Epithelial cell of prostate (primary cell): ENCODE measurements at regions not wholly inside any gene's neighbourhood (a gene's known extent, or its start where the extent isn't known, plus 50 kb on each side); places are given as distances from the start of the nearest gene placed in this dataset.
A peak's percentile ranks its signal among the peaks of the same experiment; 100 is the strongest.
"Not testable (repeated sequence)": the region's sequence is repeated elsewhere in the genome, so short reads cannot be mapped to it uniquely, and the experiment has no call there.

Source experiments
- DNase-seq: peaks from one replicate; pipeline ENCODE4 v3.0.0-alpha.2; 2011; ENCODE audit warnings: low read depth, low spot score
- H3K27ac ChIP-seq: fragments of 450-650 bp; 2 replicates; pipeline ENCODE4 v1.5.1; 2017; ENCODE audit warnings: mild to moderate bottlenecking

GRCh38 chr1:200258447-200259375 lies 151.1 kb downstream of the ZNF281 start:
- DNase-seq: no peak
- no peak overlapping the region for H3K27ac ChIP-seq

GRCh38 chr1:200257235-200257634 lies 152.6 kb downstream of the ZNF281 start:
- no peak for DNase-seq

DNA sequence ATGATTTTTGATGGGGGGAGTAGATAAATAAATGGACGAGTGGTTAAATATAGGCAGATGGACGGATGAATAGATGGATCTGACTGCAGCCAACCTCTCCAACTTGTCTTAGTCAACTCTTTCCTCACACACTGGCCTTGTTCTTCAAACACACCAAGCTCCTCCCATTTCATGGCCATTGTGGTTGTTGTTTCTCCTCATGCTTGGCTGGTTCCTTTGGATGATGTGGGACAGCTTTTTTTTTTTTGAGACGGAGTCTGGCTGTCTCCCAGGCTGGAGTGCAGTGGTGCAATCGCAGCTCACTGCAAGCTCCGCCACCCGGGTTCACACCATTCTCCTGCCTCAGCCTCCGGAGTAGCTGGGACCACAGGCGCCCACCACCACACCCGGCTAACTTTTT lies 155.2 kb downstream of the ZNF281 start:
- H3K27ac ChIP-seq, DNase-seq: not testable (repeated sequence)

More at GRCh38 chr1:200257235-200257634, 152.6 kb downstream of the ZNF281 start:
- no peak overlapping the region for H3K27ac ChIP-seq

- DNase-seq: no peak
- no peak overlapping the region for H3K27ac ChIP-seq
Observed at GRCh38 chr1:200253774-200254495, 155.9 kb downstream of the ZNF281 start.

- H3K27ac ChIP-seq: no peak overlapping the region
- DNase-seq: no peak
Observed at GRCh38 chr1:200252531-200252930, 157.3 kb downstream of the ZNF281 start.

DNA sequence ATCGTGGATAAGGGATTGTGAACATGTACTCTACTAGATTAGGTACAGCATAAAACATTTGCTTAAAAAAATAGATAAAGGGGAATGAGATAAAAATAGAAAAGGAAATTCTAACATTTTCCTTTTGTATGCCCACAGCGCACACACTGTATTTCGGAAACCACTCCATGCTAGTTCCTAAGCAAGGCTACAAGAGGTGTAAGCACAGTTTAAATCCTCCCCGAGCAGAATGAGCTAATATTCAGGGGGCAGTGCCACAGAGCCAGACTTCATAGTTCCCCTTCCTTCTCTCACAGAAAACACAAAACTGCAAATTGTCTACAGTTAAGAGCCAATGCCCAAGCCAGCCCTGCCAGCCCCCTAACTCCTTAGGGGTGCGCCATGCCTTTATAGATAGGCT lies 159.4 kb downstream of the ZNF281 start:
- no peak for DNase-seq
- H3K27ac ChIP-seq: no peak overlapping the region

GRCh38 chr1:200248541-200248940 lies 161.3 kb downstream of the ZNF281 start:
- H3K27ac ChIP-seq: no peak overlapping the region
- no peak for DNase-seq

DNA sequence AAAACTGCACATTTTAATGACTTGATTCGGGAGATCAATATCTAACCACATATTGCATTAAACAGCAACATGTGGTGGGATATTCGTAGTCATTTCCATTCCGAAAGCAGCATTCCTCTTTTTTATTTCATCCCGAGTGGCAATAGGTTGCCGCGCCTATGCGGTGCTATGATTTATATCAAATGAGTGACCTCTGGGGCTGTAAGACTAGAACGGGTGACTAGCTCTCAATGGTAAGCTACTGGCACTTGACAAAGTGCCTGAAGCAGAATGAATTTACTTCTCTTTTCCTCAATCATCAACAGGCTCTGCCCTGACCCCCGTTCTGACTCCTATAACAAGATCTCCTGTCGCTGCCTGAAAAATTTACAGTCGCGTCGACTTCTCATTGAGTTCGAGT lies 162.3 kb downstream of the ZNF281 start:
- H3K27ac ChIP-seq: no peak overlapping the region
- DNase-seq: no peak

- DNase-seq: no peak
- H3K27ac ChIP-seq: no peak overlapping the region
Observed at GRCh38 chr1:200245473-200245872, 164.4 kb downstream of the ZNF281 start.

DNA sequence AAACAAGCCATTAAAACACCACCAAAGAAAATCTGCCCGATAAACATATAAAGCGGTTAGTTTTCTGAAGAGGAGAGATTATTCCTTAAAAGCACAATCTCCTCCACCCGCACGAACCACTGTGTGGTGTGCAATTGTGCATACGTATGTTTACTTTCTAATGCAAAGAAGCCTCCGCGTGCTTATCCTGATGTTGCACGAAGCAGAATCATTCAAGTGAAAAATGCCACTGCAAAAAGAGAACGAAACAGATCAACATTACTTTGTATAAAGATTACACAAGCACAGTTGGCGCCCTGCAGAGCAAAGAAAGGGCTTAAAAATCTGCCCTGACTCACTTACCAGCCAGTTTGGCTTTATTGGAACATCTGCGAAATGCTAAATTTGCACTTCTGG lies 166.8 kb downstream of the ZNF281 start:
- H3K27ac ChIP-seq: no peak overlapping the region
- no peak for DNase-seq

- DNase-seq: no peak
- no peak overlapping the region for H3K27ac ChIP-seq
Observed at GRCh38 chr1:200242110-200243041, 167.5 kb downstream of the ZNF281 start.

- no peak for DNase-seq
Observed at GRCh38 chr1:200240656-200241055, 169.2 kb downstream of the ZNF281 start.

GRCh38 chr1:200238311-200238710 lies 171.5 kb downstream of the ZNF281 start:
- no peak for DNase-seq
- no peak overlapping the region for H3K27ac ChIP-seq

More at GRCh38 chr1:200240656-200241055, 169.2 kb downstream of the ZNF281 start:
- no peak overlapping the region for H3K27ac ChIP-seq

DNA sequence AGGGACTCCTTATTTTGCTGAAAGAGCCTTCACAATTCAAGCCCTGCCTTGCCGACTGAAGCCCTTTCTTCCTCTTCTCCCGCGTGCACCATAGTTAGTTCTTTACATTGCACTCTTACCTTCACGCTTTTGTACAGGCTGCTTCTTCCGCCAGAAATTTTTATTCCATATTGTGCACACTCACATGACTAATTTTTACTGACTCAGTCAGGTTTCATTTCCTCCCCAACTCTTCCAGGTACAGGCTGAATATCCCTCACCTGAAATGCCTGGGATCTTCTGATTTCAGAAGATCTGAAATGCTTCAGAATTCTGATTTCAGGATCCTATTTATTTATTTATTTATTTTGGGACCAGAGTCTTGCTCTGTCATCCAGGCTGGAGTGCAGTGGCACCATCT lies 172.8 kb downstream of the ZNF281 start:
- DNase-seq: no peak

DNA sequence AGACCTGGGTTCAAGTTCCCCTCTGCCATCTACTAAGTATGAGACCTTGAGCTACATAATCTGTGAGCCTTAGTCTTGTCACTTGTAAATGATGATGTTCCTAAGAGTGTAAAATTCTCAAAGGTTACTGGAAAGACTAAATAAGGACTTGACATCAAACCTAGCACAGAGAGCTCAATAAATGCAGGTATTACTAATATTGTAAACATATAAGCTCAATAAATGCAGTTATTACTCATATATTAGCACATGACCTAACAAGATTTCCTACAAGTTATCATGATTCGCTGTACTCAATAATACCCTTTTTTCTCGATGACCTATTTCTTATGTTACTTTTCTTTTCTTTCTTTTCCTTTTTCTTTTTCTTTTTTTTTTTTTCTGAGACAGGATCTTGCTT lies 174.9 kb downstream of the ZNF281 start:
- H3K27ac ChIP-seq: no peak overlapping the region
- DNase-seq: no peak

More for the DNA sequence above, 172.8 kb downstream of the ZNF281 start:
- H3K27ac ChIP-seq: peak overlapping the region; percentile 28

- H3K27ac ChIP-seq: no peak overlapping the region
- DNase-seq: no peak
Observed at GRCh38 chr1:200233393-200233792, 176.4 kb downstream of the ZNF281 start.

GRCh38 chr1:200231787-200232231 lies 178.0 kb downstream of the ZNF281 start:
- H3K27ac ChIP-seq: no peak overlapping the region
- DNase-seq: no peak

DNA sequence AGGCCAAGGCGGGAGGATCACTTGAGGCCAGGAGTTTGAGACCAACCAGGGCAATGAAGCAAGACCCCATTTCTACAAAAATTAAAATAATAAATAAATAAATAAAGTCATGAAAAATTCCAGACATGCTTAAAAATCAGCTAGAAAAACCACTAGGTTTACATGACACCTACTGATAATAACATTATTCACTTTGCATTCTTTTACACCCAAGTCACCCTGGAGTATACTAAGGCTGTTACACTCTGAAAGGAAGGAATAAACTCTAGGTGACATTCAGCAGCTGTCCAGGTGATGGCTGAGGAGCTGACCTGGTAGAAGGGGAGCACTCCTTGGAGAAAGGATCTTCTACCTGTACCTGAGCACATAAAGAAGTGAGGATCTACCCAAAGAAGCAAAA lies 179.2 kb downstream of the ZNF281 start:
- DNase-seq: no peak

GRCh38 chr1:200228486-200228885 lies 181.3 kb downstream of the ZNF281 start:
- no peak for DNase-seq
- H3K27ac ChIP-seq: no peak overlapping the region

More for the DNA sequence above, 179.2 kb downstream of the ZNF281 start:
- H3K27ac ChIP-seq: no peak overlapping the region

- DNase-seq: no peak
- no peak overlapping the region for H3K27ac ChIP-seq
Observed at GRCh38 chr1:200228081-200228480, 181.8 kb downstream of the ZNF281 start.
